ENCODE measurements at regions not wholly inside any gene's neighbourhood (a gene's known extent, or its start where the extent isn't known, plus 50 kb on each side); places are given as distances from the start of the nearest gene placed in this dataset.

DNA sequence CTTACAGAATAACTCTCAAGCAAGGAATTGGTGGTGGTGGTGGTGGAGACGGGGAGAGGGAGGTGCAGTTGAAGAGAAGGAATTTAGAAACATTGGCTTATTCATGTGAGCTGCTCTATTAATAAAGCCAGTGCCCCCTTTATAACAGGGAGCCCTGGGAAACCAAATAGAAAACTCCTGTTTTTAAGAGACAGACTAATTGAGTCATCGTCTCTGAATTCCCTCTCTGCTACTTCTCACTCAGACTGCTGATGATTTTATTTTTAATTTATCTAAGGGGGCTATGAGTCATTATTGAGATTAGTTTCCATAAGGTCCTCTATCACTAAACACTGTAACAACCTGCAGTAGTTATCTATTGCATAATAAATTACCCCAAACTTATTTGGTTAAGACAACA lies 145.9 kb upstream of the GALNT15 start:
- H3K36me3 ChIP-seq (ENCODE audit: control insufficient read depth, insufficient read depth, low read length), result no peaks in the 10 kb centered on the region

DNA sequence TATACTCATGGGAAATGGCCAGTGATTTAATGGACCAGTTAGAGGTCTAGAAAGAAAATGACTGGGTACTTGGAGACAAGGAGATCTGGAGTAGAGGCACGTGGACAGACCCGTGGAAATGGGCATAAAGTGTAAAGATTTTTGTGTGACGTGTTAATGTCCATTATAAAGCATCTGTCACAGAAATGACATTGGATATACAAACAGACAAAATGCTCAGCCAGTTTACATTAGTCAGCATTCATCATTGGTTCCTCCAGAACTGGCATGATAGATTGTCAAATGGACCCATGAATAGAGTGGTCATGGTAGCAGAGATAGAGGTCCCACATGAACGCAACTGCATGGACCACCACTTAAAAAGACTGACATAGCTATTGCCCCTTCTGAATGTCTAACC lies 144.1 kb upstream of the GALNT15 start:
- DNase-seq (ENCODE audit: low read depth), result no peak
- Histone ChIP-seq H3K36me3 (ENCODE audit: control insufficient read depth, insufficient read depth, low read length) (no peaks in the 10 kb centered on the region), H3K27me3 (ENCODE audit: control insufficient read depth, insufficient read depth, low read length) (no peaks in the 10 kb centered on the region), H3K4me3 (ENCODE audit: low read depth, low read length) (no peak overlapping the region)
- TF ChIP-seq, protein P1, sequence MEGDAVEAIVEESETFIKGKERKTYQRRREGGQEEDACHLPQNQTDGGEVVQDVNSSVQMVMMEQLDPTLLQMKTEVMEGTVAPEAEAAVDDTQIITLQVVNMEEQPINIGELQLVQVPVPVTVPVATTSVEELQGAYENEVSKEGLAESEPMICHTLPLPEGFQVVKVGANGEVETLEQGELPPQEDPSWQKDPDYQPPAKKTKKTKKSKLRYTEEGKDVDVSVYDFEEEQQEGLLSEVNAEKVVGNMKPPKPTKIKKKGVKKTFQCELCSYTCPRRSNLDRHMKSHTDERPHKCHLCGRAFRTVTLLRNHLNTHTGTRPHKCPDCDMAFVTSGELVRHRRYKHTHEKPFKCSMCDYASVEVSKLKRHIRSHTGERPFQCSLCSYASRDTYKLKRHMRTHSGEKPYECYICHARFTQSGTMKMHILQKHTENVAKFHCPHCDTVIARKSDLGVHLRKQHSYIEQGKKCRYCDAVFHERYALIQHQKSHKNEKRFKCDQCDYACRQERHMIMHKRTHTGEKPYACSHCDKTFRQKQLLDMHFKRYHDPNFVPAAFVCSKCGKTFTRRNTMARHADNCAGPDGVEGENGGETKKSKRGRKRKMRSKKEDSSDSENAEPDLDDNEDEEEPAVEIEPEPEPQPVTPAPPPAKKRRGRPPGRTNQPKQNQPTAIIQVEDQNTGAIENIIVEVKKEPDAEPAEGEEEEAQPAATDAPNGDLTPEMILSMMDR (IDR thresholded peaks at IDR 0.05; ENCODE audit: insufficient read depth, low read length, poor library complexity, severe bottlenecking), result no peak

More for the DNA sequence above, 145.9 kb upstream of the GALNT15 start:
- DNase-seq (ENCODE audit: low read depth), result no peak
- TF ChIP-seq, protein P1 (IDR thresholded peaks at IDR 0.05; ENCODE audit: insufficient read depth, low read length, poor library complexity, severe bottlenecking), result no peak
- H3K27me3 ChIP-seq (ENCODE audit: control insufficient read depth, insufficient read depth, low read length), result no peaks in the 10 kb centered on the region
- no peak overlapping the region for H3K4me3 ChIP-seq (ENCODE audit: low read depth, low read length)

DNA sequence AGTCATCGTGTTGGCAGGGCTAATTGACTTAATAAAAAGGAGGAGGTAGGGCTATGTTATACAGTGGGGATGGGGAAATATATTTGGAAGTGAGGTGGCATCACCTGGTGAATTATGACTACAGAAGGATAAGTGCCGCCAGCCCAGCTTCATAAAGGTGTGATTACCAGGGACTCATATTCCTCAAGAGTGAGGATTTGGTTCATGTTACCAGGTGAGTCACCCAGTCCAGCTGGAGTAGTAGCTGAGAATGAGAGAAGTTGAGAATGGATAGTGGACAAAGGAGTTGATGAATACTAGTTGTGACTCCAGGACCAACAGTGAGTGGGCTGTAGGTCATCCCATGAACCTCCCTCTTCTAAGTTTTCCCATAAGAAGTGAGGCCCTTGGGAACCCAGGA lies 143.0 kb upstream of the GALNT15 start:
- H3K27me3 ChIP-seq (ENCODE audit: control insufficient read depth, insufficient read depth, low read length), result no peaks in the 10 kb centered on the region
- DNase-seq (ENCODE audit: low read depth), result no peak
- H3K4me3 ChIP-seq (ENCODE audit: low read depth, low read length), result no peak overlapping the region
- TF ChIP-seq, protein P1 (IDR thresholded peaks at IDR 0.05; ENCODE audit: insufficient read depth, low read length, poor library complexity, severe bottlenecking), result no peak
- H3K36me3 ChIP-seq (ENCODE audit: control insufficient read depth, insufficient read depth, low read length), result no peaks in the 10 kb centered on the region

DNA sequence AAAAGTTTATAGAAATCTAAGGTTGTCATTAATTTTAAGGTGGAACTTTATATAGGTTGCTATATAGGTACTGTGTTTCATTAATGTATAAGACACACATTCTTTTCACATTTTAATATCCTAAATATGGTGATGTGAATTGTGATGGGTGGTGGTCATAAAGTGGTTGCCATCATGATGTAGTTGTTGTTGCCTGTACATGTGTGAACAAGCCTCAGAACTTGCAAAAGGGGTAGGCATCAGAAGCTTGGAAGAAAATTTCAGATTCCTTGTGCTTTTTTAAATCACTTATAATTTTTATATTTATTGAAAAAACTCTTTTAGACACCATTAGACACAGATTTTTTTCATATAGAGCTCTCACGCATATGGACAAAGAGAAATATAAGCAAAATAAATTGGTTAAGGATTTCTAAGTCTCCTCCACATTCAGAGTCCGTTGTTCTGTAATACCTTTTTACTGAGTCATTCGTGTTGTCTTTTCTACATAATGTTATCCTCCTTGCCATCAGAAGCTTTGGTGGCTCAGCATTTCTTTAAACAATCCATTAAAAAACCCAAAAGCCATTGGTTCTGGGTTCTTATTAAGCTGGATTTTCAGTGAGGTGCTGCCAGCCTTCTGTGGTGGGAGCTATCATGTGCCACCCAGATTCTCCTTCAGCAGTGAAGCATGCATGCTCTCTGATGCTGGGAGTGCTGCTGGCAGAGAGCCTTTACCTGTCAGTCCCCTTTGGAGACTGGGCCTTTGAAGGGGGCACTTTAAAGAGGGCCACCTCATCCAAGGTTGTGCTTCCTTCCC lies 140.4 kb upstream of the GALNT15 start:
- Histone ChIP-seq H3K27me3 (ENCODE audit: control insufficient read depth, insufficient read depth, low read length) (no peaks in the 10 kb centered on the region), H3K4me3 (ENCODE audit: low read depth, low read length) (no peak overlapping the region), H3K36me3 (ENCODE audit: control insufficient read depth, insufficient read depth, low read length) (no peaks in the 10 kb centered on the region)
- TF ChIP-seq, protein P1 (IDR thresholded peaks at IDR 0.05; ENCODE audit: insufficient read depth, low read length, poor library complexity, severe bottlenecking), result no peak
- no peak for DNase-seq (ENCODE audit: low read depth)

DNA sequence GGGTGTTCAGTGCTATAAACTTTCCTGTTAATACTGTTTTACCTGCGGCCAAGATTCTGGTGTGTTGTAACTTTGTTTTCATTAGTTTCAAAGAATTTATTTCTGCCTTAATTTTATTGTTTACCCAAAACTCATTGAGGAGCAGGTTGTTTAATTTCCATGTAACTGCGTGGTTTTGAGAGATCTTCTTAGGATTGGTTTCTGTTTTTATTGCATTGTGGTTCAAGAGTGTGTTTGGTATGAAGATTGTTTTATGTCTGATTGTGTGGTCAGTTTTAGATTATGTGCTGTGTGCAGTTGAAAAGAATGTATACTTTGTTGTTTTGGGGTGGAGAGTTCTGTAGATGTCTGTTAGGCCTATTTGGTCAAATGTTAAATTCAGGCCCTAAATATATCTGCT lies 133.5 kb upstream of the GALNT15 start:
- Histone ChIP-seq H3K4me3 (ENCODE audit: low read depth, low read length) (no peak overlapping the region), H3K27me3 (ENCODE audit: control insufficient read depth, insufficient read depth, low read length) (no peaks in the 10 kb centered on the region), H3K36me3 (ENCODE audit: control insufficient read depth, insufficient read depth, low read length) (no peaks in the 10 kb centered on the region)
- TF ChIP-seq, protein P1 (IDR thresholded peaks at IDR 0.05; ENCODE audit: insufficient read depth, low read length, poor library complexity, severe bottlenecking), result no peak
- no peak for DNase-seq (ENCODE audit: low read depth)
